GM23248 (cell line): ENCODE measurements at regions not wholly inside any gene's neighbourhood (a gene's known extent, or its start where the extent isn't known, plus 50 kb on each side); places are given as distances from the start of the nearest gene placed in this dataset.
"Not testable (repeated sequence)": the region's sequence is repeated elsewhere in the genome, so short reads cannot be mapped to it uniquely, and the experiment has no call there.

Experiments used
- DNase-seq: peaks from one replicate; pipeline ENCODE4 v3.0.0-alpha.2; 2015
- H2AFZ ChIP-seq: fragments of 200-600 bp; sonication (generic); 2 replicates; pipeline ENCODE4 v1.6.1; 2016; ENCODE audit warnings: antibody characterized with exemption
- H3F3A ChIP-seq: fragments of 200-600 bp; sonication (generic); 2 replicates; pipeline ENCODE4 v1.6.1; 2016; ENCODE audit warnings: mild to moderate bottlenecking, antibody characterized with exemption, mixed run types; ENCODE audit not compliant: insufficient read depth
- H3K27ac ChIP-seq: fragments of 200-600 bp; sonication (generic); 2 replicates; pipeline ENCODE4 v1.5.1; 2016; ENCODE audit warnings: mild to moderate bottlenecking
- H3K27me3 ChIP-seq: fragments of 200-600 bp; sonication (generic); replicated peaks from 2 replicates; pipeline ENCODE4 v1.6.1; 2016; ENCODE audit warnings: mild to moderate bottlenecking; ENCODE audit not compliant: insufficient read depth
- H3K36me3 ChIP-seq: fragments of 200-600 bp; sonication (generic); 2 replicates; pipeline ENCODE4 v1.6.1; 2016; ENCODE audit warnings: low read depth, mild to moderate bottlenecking
- H3K4me1 ChIP-seq: fragments of 200-600 bp; sonication (generic); 2 replicates; pipeline ENCODE4 v1.6.1; 2016; ENCODE audit warnings: mild to moderate bottlenecking; ENCODE audit not compliant: insufficient read depth
- H3K4me2 ChIP-seq: fragments of 200-600 bp; sonication (generic); one replicate; pipeline ENCODE4 v1.6.1; 2016; ENCODE audit warnings: mild to moderate bottlenecking; ENCODE audit not compliant: unreplicated experiment
- H3K4me3 ChIP-seq: fragments of 200-600 bp; sonication (generic); 2 replicates; pipeline ENCODE4 v1.5.1; 2016; ENCODE audit warnings: mild to moderate bottlenecking
- H3K79me2 ChIP-seq: fragments of 200-600 bp; sonication (generic); 2 replicates; pipeline ENCODE4 v1.6.1; 2016; ENCODE audit warnings: mild to moderate bottlenecking; ENCODE audit not compliant: insufficient read depth
- H3K9ac ChIP-seq: fragments of 200-600 bp; sonication (generic); 2 replicates; pipeline ENCODE4 v1.6.1; 2016; ENCODE audit warnings: mild to moderate bottlenecking
- H3K9me2 ChIP-seq: fragments of 200-600 bp; sonication (generic); 2 replicates; pipeline ENCODE4 v1.6.1; 2016; ENCODE audit warnings: mixed run types, mild to moderate bottlenecking, moderate library complexity; ENCODE audit not compliant: insufficient read depth
- H3K9me3 ChIP-seq: fragments of 200-600 bp; sonication (generic); one replicate; pipeline ENCODE4 v1.6.1; 2017; ENCODE audit warnings: low read depth
- H4K20me1 ChIP-seq: fragments of 200-600 bp; sonication (generic); 2 replicates; pipeline ENCODE4 v1.6.0; 2016; ENCODE audit not compliant: insufficient read depth
- EZH2 ChIP-seq: fragments of 200-600 bp; sonication (generic); IDR thresholded peaks from 2 replicates; pipeline ENCODE4 v1.6.1; 2018; ENCODE audit warnings: antibody characterized with exemption, mild to moderate bottlenecking; ENCODE audit not compliant: insufficient read depth, poor library complexity, severe bottlenecking
- EZH2phosphoT487 ChIP-seq: fragments of 200-600 bp; sonication (generic); IDR thresholded peaks from 2 replicates; pipeline ENCODE4 v1.6.1; 2018; ENCODE audit warnings: antibody characterized with exemption, moderate library complexity, mild to moderate bottlenecking, low read depth; ENCODE audit not compliant: insufficient read depth
- WGBS, 2 experiments: methylation state at CpG; one replicate each; pipeline ENCODE4 v1.1.6; 2015 to 2017; ENCODE audit warnings: low lambda C conversion rate in 2 of 2, low coverage in 1 of 2; ENCODE audit errors: missing lambda C conversion rate in 2 of 2; 5-methylcytosine and 5-hydroxymethylcytosine counted together
- in situ Hi-C: fragments of 300-500 bp; cut with MboI; formaldehyde crosslinking; loops from 2 replicates; pipeline ENCODE4 v1.15.0; 2020

GRCh38 chr10:117762819-117763172 lies 220.2 kb downstream of the EMX2 start:
- Histone ChIP-seq H3K9me3 (no peaks in the 10 kb centered on the region), H3K79me2 (no peaks in the 10 kb centered on the region), H3K9ac (no peak overlapping the region), H3K4me2 (no peak overlapping the region), H3K9me2 (no peaks in the 10 kb centered on the region), H3K4me3 (no peak overlapping the region), H3K27me3 (no peaks in the 10 kb centered on the region), H3K4me1 (no peaks in the 10 kb centered on the region; the same call in 1 of the 2 replicates), H4K20me1 (no peaks in the 10 kb centered on the region), H3K27ac (no peak overlapping the region), H3K36me3 (no peaks in the 10 kb centered on the region), H3F3A (no peaks in the 10 kb centered on the region), H2AFZ (peak overlapping the region; percentile 23; the same call in 1 of the 2 replicates)
- WGBS, 2 experiments, result 6 to 14% methylated on average over 9 of the region's 9 CpGs
- DNase-seq, result peak; percentile 79
- in situ Hi-C loops, result no loop called here
- TF ChIP-seq EZH2phosphoT487, result no peak
- TF ChIP-seq EZH2, result no peak

DNA sequence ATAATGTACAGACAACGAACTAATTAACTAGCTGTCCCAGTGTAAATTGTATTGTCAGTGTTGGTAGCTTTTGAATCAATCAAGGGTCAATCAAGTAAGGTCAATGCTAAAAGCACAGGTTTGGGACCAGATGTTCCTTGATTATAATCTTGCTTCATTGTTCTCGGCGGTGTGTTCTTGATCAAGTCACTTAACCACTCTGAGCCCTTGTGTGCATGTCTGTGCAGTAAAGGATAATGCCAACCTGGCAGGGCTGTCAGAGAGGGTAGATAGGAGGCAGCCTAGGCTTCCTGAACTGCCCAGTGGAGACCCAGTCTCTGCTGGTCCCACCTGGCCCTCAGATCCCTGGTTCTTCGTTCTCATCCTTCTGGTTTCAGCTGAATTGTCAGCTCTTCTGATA lies 221.0 kb downstream of the EMX2 start:
- H3K27ac ChIP-seq, result no peak overlapping the region
- H3K9ac ChIP-seq, result no peak overlapping the region
- no peak for DNase-seq
- no peaks in the 10 kb centered on the region for H3K9me2 ChIP-seq
- no peaks in the 10 kb centered on the region for H3K27me3 ChIP-seq
- TF ChIP-seq EZH2, result no peak
- no peak for TF ChIP-seq EZH2phosphoT487
- H3K4me3 ChIP-seq, result no peak overlapping the region
- no peaks in the 10 kb centered on the region; the same call in 1 of the 2 replicates for H3K4me1 ChIP-seq
- no peaks in the 10 kb centered on the region for H4K20me1 ChIP-seq
- H3K79me2 ChIP-seq, result no peaks in the 10 kb centered on the region
- H3F3A ChIP-seq, result no peaks in the 10 kb centered on the region
- in situ Hi-C loops, result no loop called here
- H3K36me3 ChIP-seq, result no peaks in the 10 kb centered on the region
- no peak overlapping the region for H2AFZ ChIP-seq
- no peaks in the 10 kb centered on the region for H3K9me3 ChIP-seq
- no peak overlapping the region for H3K4me2 ChIP-seq
- 68 to 75% methylated on average over 4 of the region's 4 CpGs for WGBS, 2 experiments

DNA sequence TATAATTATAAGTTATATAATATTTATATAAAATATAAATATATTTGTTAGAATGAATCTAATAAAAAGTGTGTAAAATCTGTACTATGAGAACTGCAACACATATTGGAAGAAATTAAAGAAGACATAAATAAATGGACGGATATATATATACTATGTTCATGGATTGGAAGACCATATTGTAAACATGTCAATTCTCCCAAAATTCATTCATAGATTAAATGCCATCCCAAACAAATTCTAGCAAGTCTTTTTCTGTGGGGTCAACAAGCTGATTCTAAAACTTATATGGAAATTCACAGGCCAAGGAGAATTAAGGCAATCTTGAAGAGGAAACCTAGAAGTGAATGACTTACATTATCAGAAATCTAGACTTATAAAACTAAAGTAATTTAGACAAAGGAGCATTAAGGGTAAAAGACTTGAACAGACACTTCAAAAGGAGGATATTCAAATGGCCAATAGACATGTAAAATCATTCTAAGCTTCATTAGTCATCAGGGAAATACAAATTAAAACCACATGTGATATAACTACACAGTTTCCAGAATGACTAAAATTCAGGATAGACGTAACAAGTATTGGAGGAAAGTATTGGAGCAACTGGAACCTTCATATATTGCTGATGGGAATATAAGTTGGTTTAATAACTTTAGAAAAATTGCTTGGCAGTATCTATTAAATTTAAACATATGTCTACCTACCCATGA lies 225.9 kb downstream of the EMX2 start:
- Histone ChIP-seq H4K20me1 (no peaks in the 10 kb centered on the region), H3K79me2 (no peaks in the 10 kb centered on the region), H3K27ac (no peak overlapping the region), H3K9ac (no peak overlapping the region), H3K27me3 (peaks cover 5% of the 10 kb centered on the region; the same call in 1 of the 2 replicates), H3K4me3 (no peak overlapping the region), H3F3A (no peaks in the 10 kb centered on the region), H3K4me2 (no peak overlapping the region), H3K9me3 (no peaks in the 10 kb centered on the region), H3K4me1 (no peaks in the 10 kb centered on the region), H2AFZ (no peak overlapping the region), H3K9me2 (no peaks in the 10 kb centered on the region), H3K36me3 (no peaks in the 10 kb centered on the region)
- 47 to 51% methylated on average over 2 of the region's 2 CpGs for WGBS, 2 experiments
- in situ Hi-C loops, result no loop called here
- DNase-seq, result peak; percentile 52
- TF ChIP-seq EZH2phosphoT487, result no peak

GRCh38 chr10:117775526-117775925 lies 233.0 kb downstream of the EMX2 start:
- Histone ChIP-seq H3K4me2 (no peak overlapping the region), H3K9ac (no peak overlapping the region), H2AFZ (no peak overlapping the region), H3K4me3 (no peak overlapping the region), H4K20me1 (no peaks in the 10 kb centered on the region), H3K9me3 (no peaks in the 10 kb centered on the region), H3K9me2 (0 out of 2 replicates have a peak, but pooled peaks cover 3% of the 10 kb centered on the region), H3K4me1 (no peaks in the 10 kb centered on the region), H3K27ac (no peak overlapping the region), H3K79me2 (no peaks in the 10 kb centered on the region), H3F3A (no peaks in the 10 kb centered on the region), H3K36me3 (no peaks in the 10 kb centered on the region), H3K27me3 (peaks cover 5% of the 10 kb centered on the region; the same call in 1 of the 2 replicates)
- in situ Hi-C loops, result no loop called here
- 84% methylated on average over 3 of the region's 3 CpGs for WGBS, 2 experiments
- no peak for DNase-seq
- TF ChIP-seq EZH2phosphoT487 (no peak), EZH2 (no peak)

DNA sequence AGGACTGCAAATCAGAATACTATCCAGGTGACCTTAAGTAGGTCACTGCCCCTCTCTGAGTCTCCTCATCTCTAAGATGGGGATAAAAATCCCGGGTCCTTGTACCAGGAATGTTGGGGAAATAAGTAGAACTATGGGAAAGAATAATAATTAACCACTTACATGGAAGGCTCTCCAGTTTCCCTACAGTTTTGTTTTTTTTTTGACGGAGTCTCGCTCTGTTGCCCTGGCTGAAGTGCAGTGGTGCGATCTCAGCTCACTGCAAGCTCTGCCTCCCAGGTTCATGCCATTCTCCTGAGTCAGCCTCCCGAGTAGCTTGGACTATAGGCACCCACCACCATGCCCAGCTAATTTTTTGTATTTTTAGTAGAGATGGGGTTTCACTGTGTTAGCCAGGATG lies 234.7 kb downstream of the EMX2 start:
- H3K9me2 ChIP-seq, H4K20me1 ChIP-seq, H3K4me2 ChIP-seq, H3K9ac ChIP-seq, H3K4me3 ChIP-seq, H3K9me3 ChIP-seq, H3K79me2 ChIP-seq, H3K36me3 ChIP-seq, in situ Hi-C loops, DNase-seq, H3F3A ChIP-seq, H3K27me3 ChIP-seq, H3K27ac ChIP-seq, H2AFZ ChIP-seq, H3K4me1 ChIP-seq: not testable (repeated sequence)
- WGBS, 2 experiments, result 65 to 66% methylated on average over 5 of the region's 5 CpGs
